A549 (cell line): ENCODE measurements at regions not wholly inside any gene's neighbourhood (a gene's known extent, or its start where the extent isn't known, plus 50 kb on each side); places are given as distances from the start of the nearest gene placed in this dataset.

Experiments
- ATAC-seq, 2 experiments: fragments of 200-7000 bp in 1 of 2; fragments of >200 bp in 1 of 2; cut with Nextera tagmentation in 1 of 2; cut with Tn5 transposase in 1 of 2; 3 replicates each; pipeline versions ENCODE4 v1.8.0 to v1.9.1; 2018 to 2020; ENCODE audit warnings: mild to moderate bottlenecking in 1 of 2, moderate library complexity in 1 of 2
- CTCF ChIA-PET: fragments of 300-600 bp; sonication (Branson Sonifier 250); formaldehyde crosslinking; extraction: SDS; loops from one replicate; lab custom pipeline; 2021; ENCODE audit warnings: antibody characterized with exemption, inconsistent platforms; lab: Yijun Ruan, JAX
- POLR2A ChIA-PET: fragments of 350-600 bp; formaldehyde crosslinking; extraction: SDS; loops from one replicate; lab custom pipeline; 2021; ENCODE audit warnings: antibody characterized with exemption, inconsistent platforms; lab: Yijun Ruan, JAX
- DNase-seq, 2 experiments: peaks; one replicate each; pipeline versions ENCODE4 v3.0.0 to v3.0.0-alpha.2; 2011 to 2016; ENCODE audit warnings: low read depth in 1 of 2, low spot score in 1 of 2
- FAIRE-seq: peaks from 2 replicates; lab custom pipeline; 2011; peaks lifted over from hg19 to GRCh38; lab: Jason Lieb, UNC
- H3K27ac ChIP-seq, 2 experiments: fragments of >200 bp; sonication (Bioruptor Twin); formaldehyde crosslinking; 3 replicates each; pipeline ENCODE4 v1.5.1; 2016 to 2017
- H3K4me1 ChIP-seq: fragments of >200 bp; sonication (Bioruptor Twin); formaldehyde crosslinking; 3 replicates; pipeline ENCODE4 v1.6.1; 2016
- H3K4me2 ChIP-seq: fragments of >200 bp; sonication (Bioruptor Twin); formaldehyde crosslinking; 3 replicates; pipeline ENCODE4 v1.6.1; 2016
- H3K4me3 ChIP-seq: fragments of >200 bp; sonication (Bioruptor Twin); formaldehyde crosslinking; 3 replicates; pipeline ENCODE4 v1.5.1; 2016
- H3K9me3 ChIP-seq: fragments of >200 bp; sonication (Bioruptor Twin); formaldehyde crosslinking; 3 replicates; pipeline ENCODE4 v1.6.1; 2016
- CBX8 ChIP-seq: fragments of 200-600 bp; sonication (generic); IDR thresholded peaks from 2 replicates; pipeline ENCODE4 v1.6.1; 2016
- CEBPB ChIP-seq, 2 experiments: fragments of >200 bp in 1 of 2; sonication (Bioruptor Twin) in 1 of 2; formaldehyde crosslinking in 1 of 2; IDR thresholded peaks; 2 replicates each; pipeline ENCODE4 v1.6.1; 2012 to 2016
- CHD2 ChIP-seq: fragments of 150-350 bp; IDR thresholded peaks from 2 replicates; pipeline ENCODE4 v1.6.1; 2014; ENCODE audit warnings: low read length; ENCODE audit not compliant: partially characterized antibody
- CHD4 ChIP-seq: fragments of 200-600 bp; sonication (generic); IDR thresholded peaks from 2 replicates; pipeline ENCODE4 v1.6.1; 2016; ENCODE audit warnings: antibody characterized with exemption, mild to moderate bottlenecking, borderline replicate concordance
- E2F6 ChIP-seq: IDR thresholded peaks from 2 replicates; pipeline ENCODE4 v1.6.1; 2012; ENCODE audit warnings: low read depth, borderline replicate concordance
- EHMT2 ChIP-seq: fragments of 200-600 bp; sonication (generic); IDR thresholded peaks from 2 replicates; pipeline ENCODE4 v1.6.1; 2016; ENCODE audit warnings: antibody characterized with exemption, low read depth, mild to moderate bottlenecking, moderate library complexity
- EP300 ChIP-seq, 2 experiments: fragments of >200 bp; sonication (Bioruptor Twin); formaldehyde crosslinking; IDR thresholded peaks; 2 replicates in 1 of 2; 3 replicates in 1 of 2; pipeline ENCODE4 v1.6.1; 2016 to 2017
- GATA3 ChIP-seq: IDR thresholded peaks from 2 replicates; pipeline ENCODE4 v1.6.1; 2012; ENCODE audit warnings: borderline replicate concordance
- HOXB5 ChIP-seq: fragments of 250-450 bp; sonication (Bioruptor Pico); IDR thresholded peaks from 2 replicates; pipeline ENCODE4 v1.5.0; 2020; ENCODE audit warnings: mild to moderate bottlenecking, moderate library complexity
- JUNB ChIP-seq: fragments of >200 bp; sonication (Bioruptor Twin); formaldehyde crosslinking; IDR thresholded peaks from 2 replicates; pipeline ENCODE4 v1.6.1; 2016
- MYC ChIP-seq: IDR thresholded peaks from 2 replicates; pipeline ENCODE4 v1.6.1; 2012; ENCODE audit warnings: mild to moderate bottlenecking, inconsistent platforms, low read length, improper control_type of control experiment, borderline replicate concordance
- PHF8 ChIP-seq: fragments of 200-600 bp; sonication (generic); IDR thresholded peaks from 2 replicates; pipeline ENCODE4 v1.6.1; 2016; ENCODE audit warnings: low read depth, mild to moderate bottlenecking, antibody characterized with exemption, moderate library complexity, borderline replicate concordance
- POLR2A ChIP-seq: IDR thresholded peaks from 2 replicates; pipeline ENCODE4 v1.6.1; 2012; ENCODE audit warnings: mild to moderate bottlenecking, low read length
- RARB ChIP-seq: fragments of 250-450 bp; sonication (Bioruptor Pico); IDR thresholded peaks from 2 replicates; pipeline ENCODE4 v1.8.0; 2021; ENCODE audit warnings: mild to moderate bottlenecking, moderate library complexity
- RCOR1 ChIP-seq: fragments of 150-350 bp; IDR thresholded peaks from 2 replicates; pipeline ENCODE4 v1.6.1; 2014; ENCODE audit warnings: antibody characterized with exemption, low read length, low read depth
- REST ChIP-seq: fragments of 200-600 bp; sonication (generic); IDR thresholded peaks from 2 replicates; pipeline ENCODE4 v1.6.1; 2016; ENCODE audit warnings: antibody characterized with exemption, mild to moderate bottlenecking, moderate library complexity
- RNF2 ChIP-seq: fragments of 200-600 bp; sonication (generic); IDR thresholded peaks from 2 replicates; pipeline ENCODE4 v1.6.1; 2016; ENCODE audit warnings: low read depth, mild to moderate bottlenecking, antibody characterized with exemption, moderate library complexity, borderline replicate concordance
- SREBF2 ChIP-seq: fragments of 450-650 bp; IDR thresholded peaks from 2 replicates; pipeline ENCODE4 v1.6.1; 2014; ENCODE audit warnings: mild to moderate bottlenecking, moderate library complexity
- TFCP2L1 ChIP-seq: fragments of 250-450 bp; sonication (Bioruptor Pico); IDR thresholded peaks from 2 replicates; pipeline ENCODE4 v1.5.0; 2021; ENCODE audit warnings: mild to moderate bottlenecking
- TP53 ChIP-seq: fragments of 250-450 bp; sonication (Bioruptor Pico); IDR thresholded peaks from 2 replicates; pipeline ENCODE4 v1.5.0; 2021; ENCODE audit warnings: mild to moderate bottlenecking, moderate library complexity
- ZSCAN20 ChIP-seq: fragments of 250-450 bp; sonication (Bioruptor Pico); IDR thresholded peaks from 2 replicates; pipeline ENCODE4 v1.8.0; 2022; ENCODE audit warnings: mild to moderate bottlenecking, moderate library complexity
- WGBS: methylation state at CpG from one replicate; pipeline ENCODE4 v1.1.6; 2017; ENCODE audit errors: missing lambda C conversion rate; 5-methylcytosine and 5-hydroxymethylcytosine counted together
- TF ChIP-seq, protein P1 (sequence below): IDR thresholded peaks from 2 replicates; pipeline ENCODE4 v1.6.1; 2012
- TF ChIP-seq, protein P2 (sequence below): fragments of 250-450 bp; sonication (Bioruptor Pico); IDR thresholded peaks from 2 replicates; pipeline ENCODE4 v1.5.0; 2021; ENCODE audit warnings: mild to moderate bottlenecking, moderate library complexity, borderline replicate concordance
- TF ChIP-seq, protein P3 (sequence below): IDR thresholded peaks from 2 replicates; pipeline ENCODE4 v1.6.1; 2012

DNA sequence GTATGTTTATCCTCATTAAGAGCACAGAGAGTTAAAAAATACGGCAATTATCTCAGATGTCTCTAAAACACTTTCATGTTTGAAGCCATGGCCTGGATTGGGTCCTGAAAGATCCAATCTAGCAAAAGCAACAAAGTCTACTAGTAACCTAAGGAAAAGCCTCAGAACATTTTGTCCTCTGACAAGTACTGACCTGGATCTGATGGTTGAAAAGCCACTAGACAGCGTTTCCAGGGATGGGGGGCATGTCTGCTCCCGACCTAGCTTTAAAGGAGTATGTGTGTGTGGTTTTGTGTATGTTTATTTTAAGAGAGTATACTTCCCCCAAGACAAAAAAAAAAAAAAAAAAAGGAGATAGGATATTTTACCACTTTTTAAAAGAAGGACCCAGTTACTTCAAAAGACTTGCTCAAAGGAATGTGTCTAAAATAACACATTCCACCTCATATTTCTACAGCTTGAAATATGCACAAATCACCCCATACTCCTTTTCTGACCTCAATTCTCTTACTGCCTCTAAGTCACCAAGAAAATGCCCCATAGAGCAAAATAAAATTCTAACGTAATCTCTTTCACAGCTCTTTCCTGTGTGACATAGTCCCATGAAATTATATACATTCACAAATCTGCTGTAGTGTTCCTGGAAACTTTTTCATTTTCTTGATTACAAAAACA lies 189.0 kb upstream of the TTC29 start:
- Histone ChIP-seq H3K9me3 (no peaks in the 10 kb centered on the region), H3K4me3 (no peak overlapping the region), H3K4me1 (no peaks in the 10 kb centered on the region), H3K4me2 (no peak overlapping the region), H3K27ac (no peak overlapping the region)
- 40% methylated on average over 4 of the region's 4 CpGs for WGBS
- ChIA-PET POLR2A (no interaction called here), CTCF (interaction anchor here (0.5 kb wide), 1 partner anchor 356 kb away, joined by 4 read pairs; no protein-coding TSS in a partner anchor)
- no peak for TF ChIP-seq EP300 (IDR thresholded peaks at IDR 0.05)
- DNase-seq, result no peak
- ATAC-seq, result no peak
- FAIRE-seq, result no peak

GRCh38 chr4:147136310-147136709 lies 190.6 kb upstream of the TTC29 start:
- H3K4me2 ChIP-seq, result no peak overlapping the region
- no peaks in the 10 kb centered on the region for H3K4me1 ChIP-seq
- no peaks in the 10 kb centered on the region for H3K9me3 ChIP-seq
- FAIRE-seq, result no peak
- no peak overlapping the region for H3K4me3 ChIP-seq
- CTCF ChIA-PET, result interaction anchor here (1.3 kb wide), 1 partner anchor 117 kb away, joined by 4 read pairs; no protein-coding TSS in a partner anchor
- POLR2A ChIA-PET, result no interaction called here
- 18% methylated on average over 3 of the region's 3 CpGs for WGBS
- TF ChIP-seq HOXB5 (CRISPR knock-in tag) (no peak), JUNB (no peak), PHF8 (no peak), RNF2 (no peak), TFCP2L1 (CRISPR knock-in tag) (no peak), CHD4 (no peak), E2F6 (no peak)
- no peak overlapping the region for H3K27ac ChIP-seq
- no peak for DNase-seq
- ATAC-seq, result no peak

- ATAC-seq, result no peak
Observed at GRCh38 chr4:147136751-147137150, 191.1 kb upstream of the TTC29 start.

GRCh38 chr4:147137280-147137679 lies 191.6 kb upstream of the TTC29 start:
- no peaks in the 10 kb centered on the region for H3K4me1 ChIP-seq
- H3K4me3 ChIP-seq, result no peak overlapping the region
- WGBS, result 64% methylated on average over 3 of the region's 3 CpGs
- DNase-seq, result no peak
- no peaks in the 10 kb centered on the region for H3K9me3 ChIP-seq
- ATAC-seq, result no peak
- ChIA-PET POLR2A (no interaction called here), CTCF (interaction anchor here (1.1 to 1.3 kb wide), 2 partner anchors 20 to 118 kb away, joined by 3 to 4 read pairs; no protein-coding TSS in a partner anchor)
- no peak for FAIRE-seq
- no peak overlapping the region for H3K27ac ChIP-seq
- no peak overlapping the region for H3K4me2 ChIP-seq
- no peak for TF ChIP-seq CEBPB (IDR thresholded peaks at IDR 0.05)
- no peak for TF ChIP-seq MYC
- TF ChIP-seq POLR2A, result no peak
- no peak for TF ChIP-seq E2F6
- no peak for TF ChIP-seq SREBF2
- TF ChIP-seq RNF2, result no peak
- TF ChIP-seq, protein P1, sequence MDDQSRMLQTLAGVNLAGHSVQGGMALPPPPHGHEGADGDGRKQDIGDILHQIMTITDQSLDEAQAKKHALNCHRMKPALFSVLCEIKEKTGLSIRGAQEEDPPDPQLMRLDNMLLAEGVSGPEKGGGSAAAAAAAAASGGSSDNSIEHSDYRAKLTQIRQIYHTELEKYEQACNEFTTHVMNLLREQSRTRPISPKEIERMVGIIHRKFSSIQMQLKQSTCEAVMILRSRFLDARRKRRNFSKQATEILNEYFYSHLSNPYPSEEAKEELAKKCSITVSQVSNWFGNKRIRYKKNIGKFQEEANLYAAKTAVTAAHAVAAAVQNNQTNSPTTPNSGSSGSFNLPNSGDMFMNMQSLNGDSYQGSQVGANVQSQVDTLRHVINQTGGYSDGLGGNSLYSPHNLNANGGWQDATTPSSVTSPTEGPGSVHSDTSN, result no peak
- TF ChIP-seq GATA3, result no peak
- TF ChIP-seq CBX8, result no peak
- TF ChIP-seq RCOR1, result no peak
- TF ChIP-seq, protein P2, sequence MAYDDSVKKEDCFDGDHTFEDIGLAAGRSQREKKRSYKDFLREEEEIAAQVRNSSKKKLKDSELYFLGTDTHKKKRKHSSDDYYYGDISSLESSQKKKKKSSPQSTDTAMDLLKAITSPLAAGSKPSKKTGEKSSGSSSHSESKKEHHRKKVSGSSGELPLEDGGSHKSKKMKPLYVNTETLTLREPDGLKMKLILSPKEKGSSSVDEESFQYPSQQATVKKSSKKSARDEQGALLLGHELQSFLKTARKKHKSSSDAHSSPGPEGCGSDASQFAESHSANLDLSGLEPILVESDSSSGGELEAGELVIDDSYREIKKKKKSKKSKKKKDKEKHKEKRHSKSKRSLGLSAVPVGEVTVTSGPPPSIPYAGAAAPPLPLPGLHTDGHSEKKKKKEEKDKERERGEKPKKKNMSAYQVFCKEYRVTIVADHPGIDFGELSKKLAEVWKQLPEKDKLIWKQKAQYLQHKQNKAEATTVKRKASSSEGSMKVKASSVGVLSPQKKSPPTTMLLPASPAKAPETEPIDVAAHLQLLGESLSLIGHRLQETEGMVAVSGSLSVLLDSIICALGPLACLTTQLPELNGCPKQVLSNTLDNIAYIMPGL (CRISPR knock-in tag), result no peak
- no peak for TF ChIP-seq TP53
- TF ChIP-seq REST, result no peak

More at GRCh38 chr4:147136751-147137150, 191.1 kb upstream of the TTC29 start:
- Histone ChIP-seq H3K27ac (no peak overlapping the region), H3K4me1 (no peaks in the 10 kb centered on the region), H3K9me3 (no peaks in the 10 kb centered on the region), H3K4me2 (no peak overlapping the region), H3K4me3 (no peak overlapping the region)
- ChIA-PET POLR2A (no interaction called here), CTCF (interaction anchor here (1.3 kb wide), 1 partner anchor 118 kb away, joined by 4 read pairs; no protein-coding TSS in a partner anchor)
- FAIRE-seq (no peak), DNase-seq (no peak)
- WGBS, result 70% methylated on average over 5 of the region's 5 CpGs
- TF ChIP-seq RNF2 (no peak), ZSCAN20 (no peak), JUNB (no peak), EHMT2 (no peak), CHD2 (no peak), RARB (CRISPR knock-in tag) (no peak)
- TF ChIP-seq, protein P3, sequence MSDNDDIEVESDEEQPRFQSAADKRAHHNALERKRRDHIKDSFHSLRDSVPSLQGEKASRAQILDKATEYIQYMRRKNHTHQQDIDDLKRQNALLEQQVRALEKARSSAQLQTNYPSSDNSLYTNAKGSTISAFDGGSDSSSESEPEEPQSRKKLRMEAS, result no peak
